SK-N-SH (cell line): ENCODE measurements at regions not wholly inside any gene's neighbourhood (a gene's known extent, or its start where the extent isn't known, plus 50 kb on each side); places are given as distances from the start of the nearest gene placed in this dataset.

ENCODE experiments used
- CTCF ChIA-PET: fragments of 300-600, 350-600 bp; formaldehyde crosslinking; extraction: SDS; loops from one replicate; lab custom pipeline; 2021; lab: Yijun Ruan, JAX
- POLR2A ChIA-PET: fragments of 350-600 bp; sonication (Branson Sonifier 250); formaldehyde crosslinking; extraction: SDS; loops from one replicate; lab custom pipeline; 2020; ENCODE audit warnings: antibody characterized with exemption, inconsistent platforms; lab: Yijun Ruan, JAX
- DNase-seq: peaks from one replicate; pipeline ENCODE4 v3.0.0; 2012
- H2AFZ ChIP-seq: fragments of 200-600 bp; sonication (generic); 2 replicates; pipeline ENCODE4 v1.8.1; 2016; ENCODE audit warnings: antibody characterized with exemption, mild to moderate bottlenecking, low read depth
- H3F3A ChIP-seq: fragments of 200-600 bp; sonication (generic); replicated peaks from 2 replicates; pipeline ENCODE3; 2016; ENCODE audit warnings: antibody characterized with exemption, mild to moderate bottlenecking; ENCODE audit not compliant: insufficient read depth
- H3K27ac ChIP-seq, 2 experiments: fragments of 200-500 bp in 1 of 2; fragments of 200-600 bp in 1 of 2; sonication (Bioruptor generic) in 1 of 2; sonication (generic), shearing (Covaris generic) in 1 of 2; 2 replicates each; pipeline versions ENCODE4 v1.5.1 to v1.6.1; 2014 to 2016; ENCODE audit warnings: low read depth in 2 of 2, inconsistent platforms in 1 of 2, low read length in 1 of 2, mild to moderate bottlenecking in 1 of 2, mixed read lengths in 1 of 2
- H3K27me3 ChIP-seq: fragments of 200-600 bp; sonication (generic), shearing (Covaris generic); 2 replicates; pipeline ENCODE4 v1.6.1; 2016; ENCODE audit warnings: mixed run types; ENCODE audit not compliant: insufficient read depth
- H3K36me3 ChIP-seq, 2 experiments: fragments of 200-500 bp in 1 of 2; fragments of 200-600 bp in 1 of 2; sonication (Bioruptor generic) in 1 of 2; sonication (generic) in 1 of 2; replicated peaks in 1 of 2; 2 replicates each; pipeline versions ENCODE3 to v1.5.1; 2014 to 2016; ENCODE audit warnings: low read length in 1 of 2, mild to moderate bottlenecking in 1 of 2; ENCODE audit not compliant: insufficient read depth in 2 of 2, control insufficient read depth in 1 of 2
- H3K4me1 ChIP-seq, 2 experiments: fragments of 200-500 bp in 1 of 2; fragments of 200-600 bp in 1 of 2; sonication (Bioruptor generic) in 1 of 2; sonication (generic), shearing (Covaris generic) in 1 of 2; 2 replicates each; pipeline versions ENCODE4 v1.5.1 to v1.6.1; 2014 to 2016; ENCODE audit warnings: low read depth in 1 of 2, low read length in 1 of 2, mixed run types in 1 of 2; ENCODE audit not compliant: insufficient read depth in 2 of 2, control insufficient read depth in 1 of 2
- H3K4me2 ChIP-seq: fragments of 200-600 bp; sonication (generic), shearing (Covaris generic); 2 replicates; pipeline ENCODE4 v1.6.1; 2017; ENCODE audit warnings: mixed run types
- H3K4me3 ChIP-seq, 2 experiments: fragments of 200-500 bp in 1 of 2; fragments of 200-600 bp in 1 of 2; sonication (Bioruptor generic) in 1 of 2; sonication (generic), shearing (Covaris generic) in 1 of 2; 2 replicates each; pipeline versions ENCODE4 v1.5.1 to v1.8.1; 2014 to 2016; ENCODE audit warnings: low read depth in 2 of 2, inconsistent platforms in 1 of 2, low read length in 1 of 2, mild to moderate bottlenecking in 1 of 2, mixed read lengths in 1 of 2, moderate library complexity in 1 of 2
- H3K79me2 ChIP-seq: fragments of 200-600 bp; sonication (generic); 2 replicates; pipeline ENCODE4 v1.8.1; 2017; ENCODE audit warnings: mild to moderate bottlenecking; ENCODE audit not compliant: insufficient read depth
- H3K9ac ChIP-seq: fragments of 200-600 bp; sonication (generic); 2 replicates; pipeline ENCODE4 v1.6.1; 2017; ENCODE audit warnings: mixed run types
- H3K9me2 ChIP-seq: fragments of 200-600 bp; sonication (generic); 2 replicates; pipeline ENCODE4 v1.6.1; 2017; ENCODE audit warnings: mixed run types
- H3K9me3 ChIP-seq: fragments of 200-600 bp; sonication (generic); 2 replicates; pipeline ENCODE4 v1.6.1; 2017; ENCODE audit warnings: mixed run types, mild to moderate bottlenecking, moderate library complexity
- H4K20me1 ChIP-seq: fragments of 200-600 bp; sonication (generic); 2 replicates; pipeline ENCODE4 v1.6.1; 2017; ENCODE audit warnings: mild to moderate bottlenecking, mixed run types; ENCODE audit not compliant: insufficient read depth
- CHD2 ChIP-seq: fragments of 150-350 bp; IDR thresholded peaks from 2 replicates; pipeline ENCODE4 v1.6.1; 2018; ENCODE audit warnings: low read length; ENCODE audit not compliant: partially characterized antibody
- EZH2phosphoT487 ChIP-seq: fragments of 200-600 bp; sonication (generic); IDR thresholded peaks from 2 replicates; pipeline ENCODE4 v1.6.1; 2017; ENCODE audit warnings: low read depth, mixed run types, mild to moderate bottlenecking, antibody characterized with exemption, moderate library complexity, borderline replicate concordance
- FOSL2 ChIP-seq: IDR thresholded peaks from 2 replicates; pipeline ENCODE4 v1.4.0; 2012; ENCODE audit warnings: low read depth, mild to moderate bottlenecking, moderate library complexity, borderline replicate concordance
- MXI1 ChIP-seq: IDR thresholded peaks from 2 replicates; pipeline ENCODE4 v1.6.1; 2012; ENCODE audit warnings: mild to moderate bottlenecking, low read depth, low read length, improper control_type of control experiment
- NFIC ChIP-seq: IDR thresholded peaks from 2 replicates; pipeline ENCODE4 v1.4.0; 2012; ENCODE audit warnings: borderline replicate concordance
- NRF1 ChIP-seq: IDR thresholded peaks from 2 replicates; pipeline ENCODE4 v1.6.1; 2012; ENCODE audit warnings: low read depth, mild to moderate bottlenecking, low read length
- RAD21 ChIP-seq: IDR thresholded peaks from 2 replicates; pipeline ENCODE4 v1.6.1; 2012; ENCODE audit warnings: mild to moderate bottlenecking, low read length
- RFX5 ChIP-seq: IDR thresholded peaks from 2 replicates; pipeline ENCODE4 v1.6.1; 2012; ENCODE audit warnings: mild to moderate bottlenecking, improper control_type of control experiment, low read length
- SIN3A ChIP-seq: IDR thresholded peaks from 2 replicates; pipeline ENCODE4 v1.6.1; 2012; ENCODE audit warnings: low read depth, mild to moderate bottlenecking, low read length, moderate library complexity, borderline replicate concordance
- TCF12 ChIP-seq: IDR thresholded peaks from 2 replicates; pipeline ENCODE4 v1.4.0; 2012
- WGBS: methylation state at CpG from one replicate; pipeline ENCODE4 v1.1.6; 2017; ENCODE audit warnings: low lambda C conversion rate; 5-methylcytosine and 5-hydroxymethylcytosine counted together
- TF ChIP-seq, protein P1 (sequence below): IDR thresholded peaks from 2 replicates; pipeline ENCODE4 v1.4.0; 2012; ENCODE audit warnings: low read depth
- TF ChIP-seq, protein P2 (sequence below): fragments of 200-600 bp; sonication (generic); IDR thresholded peaks from 2 replicates; pipeline ENCODE4 v1.6.1; 2017; ENCODE audit warnings: antibody characterized with exemption, mild to moderate bottlenecking, moderate library complexity
- TF ChIP-seq, protein P3 (sequence below): IDR thresholded peaks from 2 replicates; pipeline ENCODE4 v1.6.1; 2012; ENCODE audit warnings: mild to moderate bottlenecking, low read depth, low read length, moderate library complexity
- TF ChIP-seq, protein P4 (sequence below): IDR thresholded peaks from 2 replicates; pipeline ENCODE4 v1.4.0; 2012; ENCODE audit warnings: low read depth, borderline replicate concordance
- TF ChIP-seq, protein P5 (sequence below): IDR thresholded peaks from 2 replicates; pipeline ENCODE4; 2012
- TF ChIP-seq, protein P6 (sequence below): fragments of 150-350 bp; IDR thresholded peaks from 2 replicates; pipeline ENCODE4 v1.6.1; 2016; ENCODE audit warnings: mild to moderate bottlenecking, low read depth, low read length

DNA sequence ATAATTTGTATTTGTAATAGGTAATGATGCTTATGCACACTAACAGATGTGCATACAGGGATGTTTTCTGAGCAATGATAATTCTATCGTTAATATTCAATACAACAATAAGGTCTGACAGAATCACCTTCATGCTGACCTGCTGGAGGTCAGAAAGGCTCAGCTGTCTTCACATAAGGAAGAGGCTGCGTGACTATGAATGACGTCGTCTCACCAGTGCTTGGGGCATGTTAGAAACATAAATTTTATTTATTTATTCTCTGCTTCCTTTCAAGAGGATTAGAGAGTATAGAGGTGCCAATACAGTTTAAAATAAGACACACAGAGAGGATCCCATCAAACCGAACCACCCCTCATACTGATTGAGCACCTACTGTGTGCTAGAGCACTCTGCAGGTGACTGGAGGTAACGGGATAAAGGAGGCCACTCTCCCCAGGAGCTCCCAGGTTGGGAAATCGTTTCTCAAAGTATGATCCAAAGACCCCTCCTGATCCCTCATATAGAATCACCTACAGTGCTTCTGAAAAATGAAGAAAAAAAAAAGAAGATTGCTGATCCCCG is 265.6 kb upstream of the NPVF start:
- DNase-seq: no peak
- WGBS: 32% methylated on average over 8 of the region's 8 CpGs
- H3K4me2 ChIP-seq: no peak overlapping the region
- 0 out of 2 replicates have a peak, but pooled peaks cover 4% of the 10 kb centered on the region for H3K9me3 ChIP-seq
- H3F3A ChIP-seq: no peaks in the 10 kb centered on the region
- H2AFZ ChIP-seq: no peak overlapping the region
- H3K9me2 ChIP-seq: no peaks in the 10 kb centered on the region
- H4K20me1 ChIP-seq: no peaks in the 10 kb centered on the region
- TF ChIP-seq, protein P1, sequence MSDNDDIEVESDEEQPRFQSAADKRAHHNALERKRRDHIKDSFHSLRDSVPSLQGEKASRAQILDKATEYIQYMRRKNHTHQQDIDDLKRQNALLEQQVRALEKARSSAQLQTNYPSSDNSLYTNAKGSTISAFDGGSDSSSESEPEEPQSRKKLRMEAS: no peak
- TF ChIP-seq, protein P2, sequence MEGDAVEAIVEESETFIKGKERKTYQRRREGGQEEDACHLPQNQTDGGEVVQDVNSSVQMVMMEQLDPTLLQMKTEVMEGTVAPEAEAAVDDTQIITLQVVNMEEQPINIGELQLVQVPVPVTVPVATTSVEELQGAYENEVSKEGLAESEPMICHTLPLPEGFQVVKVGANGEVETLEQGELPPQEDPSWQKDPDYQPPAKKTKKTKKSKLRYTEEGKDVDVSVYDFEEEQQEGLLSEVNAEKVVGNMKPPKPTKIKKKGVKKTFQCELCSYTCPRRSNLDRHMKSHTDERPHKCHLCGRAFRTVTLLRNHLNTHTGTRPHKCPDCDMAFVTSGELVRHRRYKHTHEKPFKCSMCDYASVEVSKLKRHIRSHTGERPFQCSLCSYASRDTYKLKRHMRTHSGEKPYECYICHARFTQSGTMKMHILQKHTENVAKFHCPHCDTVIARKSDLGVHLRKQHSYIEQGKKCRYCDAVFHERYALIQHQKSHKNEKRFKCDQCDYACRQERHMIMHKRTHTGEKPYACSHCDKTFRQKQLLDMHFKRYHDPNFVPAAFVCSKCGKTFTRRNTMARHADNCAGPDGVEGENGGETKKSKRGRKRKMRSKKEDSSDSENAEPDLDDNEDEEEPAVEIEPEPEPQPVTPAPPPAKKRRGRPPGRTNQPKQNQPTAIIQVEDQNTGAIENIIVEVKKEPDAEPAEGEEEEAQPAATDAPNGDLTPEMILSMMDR: no peak
- no peak for TF ChIP-seq SIN3A
- TF ChIP-seq CHD2: no peak
- no peak for TF ChIP-seq FOSL2
- TF ChIP-seq TCF12: no peak
- TF ChIP-seq EZH2phosphoT487: no peak
- TF ChIP-seq NRF1: no peak
- TF ChIP-seq NFIC: no peak
- TF ChIP-seq, all 33 proteins: peak for 0
- no peak overlapping the region for H3K27ac ChIP-seq
- no peaks in the 10 kb centered on the region for H3K79me2 ChIP-seq
- H3K27me3 ChIP-seq: no peaks in the 10 kb centered on the region
- ChIA-PET CTCF (interaction anchor here (1.6 kb wide), 1 partner anchor 18 kb away, joined by 4 read pairs; no protein-coding TSS in a partner anchor), POLR2A (no interaction called here)
- H3K4me1 ChIP-seq: peaks cover 0 to 12% of the 10 kb centered on the region in 2 experiments; a peak in 2 of 4 replicates
- no peak overlapping the region for H3K9ac ChIP-seq
- H3K4me3 ChIP-seq: no peak overlapping the region
- H3K36me3 ChIP-seq: no peaks in the 10 kb centered on the region

DNA sequence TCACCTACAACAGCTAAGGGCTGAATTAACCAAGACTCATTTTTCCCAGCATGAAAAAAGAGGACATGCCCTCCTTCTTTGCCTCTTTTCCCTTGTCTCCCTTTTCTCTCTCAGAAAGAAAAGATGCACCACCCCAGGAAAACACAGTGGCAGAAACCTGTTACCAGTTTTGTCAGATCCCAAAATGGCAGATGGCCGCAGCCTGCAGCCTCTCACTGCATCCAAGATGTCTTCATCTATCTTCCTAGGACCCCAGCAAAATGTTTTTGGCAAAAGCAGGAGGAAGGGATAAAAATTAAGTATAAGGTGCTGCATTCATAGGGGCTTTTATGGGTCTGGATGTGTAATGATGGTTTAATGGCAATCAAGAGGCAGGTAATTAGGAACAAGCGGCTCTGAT is 266.6 kb upstream of the NPVF start:
- Histone ChIP-seq H3K9me2 (no peaks in the 10 kb centered on the region), H3K4me3 (no peak overlapping the region), H4K20me1 (no peaks in the 10 kb centered on the region), H3K4me2 (no peak overlapping the region), H3K36me3 (no peaks in the 10 kb centered on the region), H3K27ac (no peak overlapping the region; a peak in 2 of 4 replicates), H3K27me3 (no peaks in the 10 kb centered on the region), H3K9ac (no peak overlapping the region), H3K79me2 (no peaks in the 10 kb centered on the region), H3K9me3 (0 out of 2 replicates have a peak, but pooled peaks cover 4% of the 10 kb centered on the region), H3F3A (no peaks in the 10 kb centered on the region), H3K4me1 (peaks cover 0 to 12% of the 10 kb centered on the region in 2 experiments; a peak in 2 of 4 replicates), H2AFZ (no peak overlapping the region)
- POLR2A ChIA-PET: no interaction called here
- CTCF ChIA-PET: interaction anchor here (1.1 to 2.0 kb wide), 3 partner anchors 19 to 70 kb away, joined by 3 to 9 read pairs (median 4); no protein-coding TSS in a partner anchor
- no peak for DNase-seq
- 26% methylated on average over 2 of the region's 2 CpGs for WGBS
- TF ChIP-seq, protein P3, sequence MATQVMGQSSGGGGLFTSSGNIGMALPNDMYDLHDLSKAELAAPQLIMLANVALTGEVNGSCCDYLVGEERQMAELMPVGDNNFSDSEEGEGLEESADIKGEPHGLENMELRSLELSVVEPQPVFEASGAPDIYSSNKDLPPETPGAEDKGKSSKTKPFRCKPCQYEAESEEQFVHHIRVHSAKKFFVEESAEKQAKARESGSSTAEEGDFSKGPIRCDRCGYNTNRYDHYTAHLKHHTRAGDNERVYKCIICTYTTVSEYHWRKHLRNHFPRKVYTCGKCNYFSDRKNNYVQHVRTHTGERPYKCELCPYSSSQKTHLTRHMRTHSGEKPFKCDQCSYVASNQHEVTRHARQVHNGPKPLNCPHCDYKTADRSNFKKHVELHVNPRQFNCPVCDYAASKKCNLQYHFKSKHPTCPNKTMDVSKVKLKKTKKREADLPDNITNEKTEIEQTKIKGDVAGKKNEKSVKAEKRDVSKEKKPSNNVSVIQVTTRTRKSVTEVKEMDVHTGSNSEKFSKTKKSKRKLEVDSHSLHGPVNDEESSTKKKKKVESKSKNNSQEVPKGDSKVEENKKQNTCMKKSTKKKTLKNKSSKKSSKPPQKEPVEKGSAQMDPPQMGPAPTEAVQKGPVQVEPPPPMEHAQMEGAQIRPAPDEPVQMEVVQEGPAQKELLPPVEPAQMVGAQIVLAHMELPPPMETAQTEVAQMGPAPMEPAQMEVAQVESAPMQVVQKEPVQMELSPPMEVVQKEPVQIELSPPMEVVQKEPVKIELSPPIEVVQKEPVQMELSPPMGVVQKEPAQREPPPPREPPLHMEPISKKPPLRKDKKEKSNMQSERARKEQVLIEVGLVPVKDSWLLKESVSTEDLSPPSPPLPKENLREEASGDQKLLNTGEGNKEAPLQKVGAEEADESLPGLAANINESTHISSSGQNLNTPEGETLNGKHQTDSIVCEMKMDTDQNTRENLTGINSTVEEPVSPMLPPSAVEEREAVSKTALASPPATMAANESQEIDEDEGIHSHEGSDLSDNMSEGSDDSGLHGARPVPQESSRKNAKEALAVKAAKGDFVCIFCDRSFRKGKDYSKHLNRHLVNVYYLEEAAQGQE: no peak
- no peak for TF ChIP-seq RAD21
- no peak for TF ChIP-seq FOSL2
- TF ChIP-seq RFX5: no peak
- TF ChIP-seq, protein P4, sequence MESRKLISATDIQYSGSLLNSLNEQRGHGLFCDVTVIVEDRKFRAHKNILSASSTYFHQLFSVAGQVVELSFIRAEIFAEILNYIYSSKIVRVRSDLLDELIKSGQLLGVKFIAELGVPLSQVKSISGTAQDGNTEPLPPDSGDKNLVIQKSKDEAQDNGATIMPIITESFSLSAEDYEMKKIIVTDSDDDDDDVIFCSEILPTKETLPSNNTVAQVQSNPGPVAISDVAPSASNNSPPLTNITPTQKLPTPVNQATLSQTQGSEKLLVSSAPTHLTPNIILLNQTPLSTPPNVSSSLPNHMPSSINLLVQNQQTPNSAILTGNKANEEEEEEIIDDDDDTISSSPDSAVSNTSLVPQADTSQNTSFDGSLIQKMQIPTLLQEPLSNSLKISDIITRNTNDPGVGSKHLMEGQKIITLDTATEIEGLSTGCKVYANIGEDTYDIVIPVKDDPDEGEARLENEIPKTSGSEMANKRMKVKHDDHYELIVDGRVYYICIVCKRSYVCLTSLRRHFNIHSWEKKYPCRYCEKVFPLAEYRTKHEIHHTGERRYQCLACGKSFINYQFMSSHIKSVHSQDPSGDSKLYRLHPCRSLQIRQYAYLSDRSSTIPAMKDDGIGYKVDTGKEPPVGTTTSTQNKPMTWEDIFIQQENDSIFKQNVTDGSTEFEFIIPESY: no peak
- no peak for TF ChIP-seq SIN3A
- TF ChIP-seq, protein P5, sequence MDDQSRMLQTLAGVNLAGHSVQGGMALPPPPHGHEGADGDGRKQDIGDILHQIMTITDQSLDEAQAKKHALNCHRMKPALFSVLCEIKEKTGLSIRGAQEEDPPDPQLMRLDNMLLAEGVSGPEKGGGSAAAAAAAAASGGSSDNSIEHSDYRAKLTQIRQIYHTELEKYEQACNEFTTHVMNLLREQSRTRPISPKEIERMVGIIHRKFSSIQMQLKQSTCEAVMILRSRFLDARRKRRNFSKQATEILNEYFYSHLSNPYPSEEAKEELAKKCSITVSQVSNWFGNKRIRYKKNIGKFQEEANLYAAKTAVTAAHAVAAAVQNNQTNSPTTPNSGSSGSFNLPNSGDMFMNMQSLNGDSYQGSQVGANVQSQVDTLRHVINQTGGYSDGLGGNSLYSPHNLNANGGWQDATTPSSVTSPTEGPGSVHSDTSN: no peak
- no peak for TF ChIP-seq NRF1
- no peak for TF ChIP-seq MXI1
- TF ChIP-seq, protein P6, sequence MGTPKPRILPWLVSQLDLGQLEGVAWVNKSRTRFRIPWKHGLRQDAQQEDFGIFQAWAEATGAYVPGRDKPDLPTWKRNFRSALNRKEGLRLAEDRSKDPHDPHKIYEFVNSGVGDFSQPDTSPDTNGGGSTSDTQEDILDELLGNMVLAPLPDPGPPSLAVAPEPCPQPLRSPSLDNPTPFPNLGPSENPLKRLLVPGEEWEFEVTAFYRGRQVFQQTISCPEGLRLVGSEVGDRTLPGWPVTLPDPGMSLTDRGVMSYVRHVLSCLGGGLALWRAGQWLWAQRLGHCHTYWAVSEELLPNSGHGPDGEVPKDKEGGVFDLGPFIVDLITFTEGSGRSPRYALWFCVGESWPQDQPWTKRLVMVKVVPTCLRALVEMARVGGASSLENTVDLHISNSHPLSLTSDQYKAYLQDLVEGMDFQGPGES: no peak
- TF ChIP-seq CHD2: no peak
